Mononuclear cell (primary cell): ENCODE measurements at regions not wholly inside any gene's neighbourhood (a gene's known extent, or its start where the extent isn't known, plus 50 kb on each side); places are given as distances from the start of the nearest gene placed in this dataset.

Experiments
- H3K27me3 ChIP-seq: 2 replicates; pipeline ENCODE4 v1.6.0; 2011; ENCODE audit warnings: low read length, control low read depth; ENCODE audit not compliant: insufficient read depth
- H3K4me1 ChIP-seq: 2 replicates; pipeline ENCODE4 v1.5.1; 2011; ENCODE audit warnings: mild to moderate bottlenecking, low read length, control low read depth; ENCODE audit not compliant: insufficient read depth
- H3K4me3 ChIP-seq: 2 replicates; pipeline ENCODE4 v1.5.1; 2011; ENCODE audit warnings: mild to moderate bottlenecking, low read length, moderate library complexity
- H3K9me3 ChIP-seq: 2 replicates; pipeline ENCODE4 v1.5.1; 2011; ENCODE audit warnings: low read depth, mild to moderate bottlenecking, control low read depth, low read length

GRCh38 chr16:73505577-73505976 is 457.6 kb upstream of the ZFHX3 start:
- Histone ChIP-seq H3K27me3 (no peaks in the 10 kb centered on the region), H3K4me3 (no peak overlapping the region), H3K9me3 (no peaks in the 10 kb centered on the region), H3K4me1 (no peaks in the 10 kb centered on the region)

GRCh38 chr16:73504591-73505575 is 457.0 kb upstream of the ZFHX3 start:
- H3K27me3 ChIP-seq = no peaks in the 10 kb centered on the region
- no peaks in the 10 kb centered on the region for H3K9me3 ChIP-seq
- no peaks in the 10 kb centered on the region for H3K4me1 ChIP-seq
- no peak overlapping the region for H3K4me3 ChIP-seq

- no peaks in the 10 kb centered on the region for H3K9me3 ChIP-seq
- no peak overlapping the region for H3K4me3 ChIP-seq
- no peaks in the 10 kb centered on the region for H3K27me3 ChIP-seq
- H3K4me1 ChIP-seq = no peaks in the 10 kb centered on the region
Measured at GRCh38 chr16:73503093-73503492, 455.2 kb upstream of the ZFHX3 start.

DNA sequence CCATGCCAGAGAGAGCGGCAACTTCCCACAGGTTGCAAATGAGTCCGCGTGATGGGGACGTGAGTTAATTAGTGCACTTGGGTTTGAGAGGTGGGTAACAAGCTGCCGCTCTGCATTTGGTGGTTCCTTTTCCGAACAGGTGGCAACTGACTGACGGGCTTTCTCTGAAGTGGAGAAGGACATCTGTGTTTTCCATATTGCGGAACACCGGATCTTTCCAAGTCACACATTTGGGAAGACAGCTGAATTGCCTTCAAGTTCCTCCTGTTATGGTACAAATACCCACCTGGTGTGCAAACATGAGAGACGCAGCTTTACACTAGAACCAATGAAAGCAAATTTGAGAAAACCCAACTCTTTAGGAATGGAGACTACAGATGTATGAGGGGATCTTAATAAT is 451.3 kb upstream of the ZFHX3 start:
- Histone ChIP-seq H3K4me3 (no peak overlapping the region), H3K27me3 (no peaks in the 10 kb centered on the region), H3K4me1 (no peaks in the 10 kb centered on the region), H3K9me3 (no peaks in the 10 kb centered on the region)

DNA sequence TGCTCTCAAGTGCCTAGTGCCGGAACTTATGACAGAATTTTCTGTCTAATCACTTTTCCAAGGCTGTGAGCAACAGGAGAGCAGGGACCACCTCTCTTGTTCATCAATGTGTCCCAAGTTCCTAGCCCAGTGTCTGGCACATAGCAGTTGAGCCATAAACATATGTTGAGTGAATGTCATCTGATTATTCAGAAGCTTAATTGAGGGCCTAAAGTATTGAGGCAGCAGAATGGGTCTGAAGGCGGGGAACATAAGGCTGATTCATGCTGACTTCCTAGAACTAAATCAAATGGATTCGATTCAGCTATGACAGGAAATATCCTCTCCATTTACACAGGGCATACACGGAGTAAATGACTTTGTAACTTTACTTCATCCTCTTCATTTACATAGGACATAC is 438.0 kb upstream of the ZFHX3 start:
- no peaks in the 10 kb centered on the region for H3K9me3 ChIP-seq
- no peak overlapping the region for H3K4me3 ChIP-seq
- peaks cover 10% of the 10 kb centered on the region for H3K27me3 ChIP-seq
- H3K4me1 ChIP-seq = no peaks in the 10 kb centered on the region

DNA sequence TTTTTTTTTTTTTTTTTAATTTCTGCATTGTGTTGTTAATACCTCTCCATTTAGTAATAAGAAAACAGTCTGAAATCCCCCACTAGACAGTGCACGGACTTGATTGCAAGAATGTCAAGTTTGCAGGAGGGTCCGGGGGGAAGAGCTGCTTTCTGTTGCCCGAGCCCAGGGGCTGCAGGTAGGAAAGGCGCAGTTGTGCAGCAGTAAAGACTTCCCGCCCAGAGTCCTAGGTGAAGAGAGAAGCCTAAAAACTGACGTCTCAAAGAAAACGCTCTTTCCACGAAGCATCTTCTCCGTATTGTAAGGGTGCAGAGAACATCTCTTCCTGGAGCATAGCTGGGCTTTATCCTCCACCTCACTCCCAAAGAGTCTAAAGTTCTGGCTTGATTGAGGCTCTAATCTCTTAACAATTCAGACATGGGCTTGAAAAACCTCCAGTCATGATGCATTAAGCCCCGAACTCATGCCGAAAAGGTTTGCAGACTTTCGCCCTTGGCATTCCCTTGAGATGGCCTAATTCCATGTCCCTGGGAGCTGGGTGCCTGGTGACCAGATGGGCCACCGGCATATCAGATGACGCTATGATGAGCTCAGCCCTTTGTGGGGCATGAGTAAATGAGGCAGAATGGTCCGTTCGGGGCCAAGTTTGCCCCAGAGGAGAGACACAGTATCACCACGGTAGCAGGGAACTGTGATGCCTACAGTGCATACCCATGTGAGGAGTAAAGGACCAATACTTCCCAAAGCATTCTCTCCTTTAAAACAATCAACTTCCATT is 436.2 kb upstream of the ZFHX3 start:
- Histone ChIP-seq H3K4me1 (no peaks in the 10 kb centered on the region), H3K27me3 (peaks cover 10% of the 10 kb centered on the region), H3K4me3 (no peak overlapping the region), H3K9me3 (no peaks in the 10 kb centered on the region)

GRCh38 chr16:73483076-73483791 is 435.3 kb upstream of the ZFHX3 start:
- Histone ChIP-seq H3K4me3 (no peak overlapping the region), H3K27me3 (peaks cover 10% of the 10 kb centered on the region), H3K4me1 (no peaks in the 10 kb centered on the region), H3K9me3 (no peaks in the 10 kb centered on the region)

DNA sequence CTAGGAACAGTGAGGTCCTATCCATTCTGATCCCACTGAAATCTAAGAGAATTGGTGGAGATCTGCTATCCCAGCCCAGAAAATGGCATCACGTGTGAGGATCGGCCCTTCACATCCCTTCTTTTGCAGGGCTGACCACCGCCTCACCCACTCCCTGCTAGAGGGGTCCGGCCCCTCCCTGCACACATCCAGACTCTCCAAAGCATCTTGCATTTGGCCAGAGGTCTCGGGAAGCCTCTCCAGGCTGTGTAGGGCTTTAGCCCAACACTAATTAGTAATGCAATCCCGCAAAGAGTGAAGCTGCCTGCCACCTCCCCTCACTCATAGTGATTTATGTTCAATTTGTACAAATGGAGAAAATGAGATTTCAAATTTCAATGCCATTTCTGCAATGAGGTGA is 434.4 kb upstream of the ZFHX3 start:
- Histone ChIP-seq H3K4me1 (no peaks in the 10 kb centered on the region), H3K4me3 (no peak overlapping the region), H3K9me3 (no peaks in the 10 kb centered on the region), H3K27me3 (peaks cover 10% of the 10 kb centered on the region)

GRCh38 chr16:73480381-73480780 is 432.5 kb upstream of the ZFHX3 start:
- H3K27me3 ChIP-seq = peaks cover 10% of the 10 kb centered on the region
- H3K4me1 ChIP-seq = no peaks in the 10 kb centered on the region
- H3K9me3 ChIP-seq = no peaks in the 10 kb centered on the region
- H3K4me3 ChIP-seq = no peak overlapping the region

GRCh38 chr16:73473713-73474112 is 425.8 kb upstream of the ZFHX3 start:
- no peaks in the 10 kb centered on the region for H3K9me3 ChIP-seq
- H3K4me3 ChIP-seq = no peak overlapping the region
- no peaks in the 10 kb centered on the region for H3K4me1 ChIP-seq
- no peaks in the 10 kb centered on the region for H3K27me3 ChIP-seq

GRCh38 chr16:73464834-73465233 is 416.9 kb upstream of the ZFHX3 start:
- Histone ChIP-seq H3K9me3 (no peaks in the 10 kb centered on the region), H3K27me3 (no peaks in the 10 kb centered on the region), H3K4me3 (no peak overlapping the region), H3K4me1 (no peaks in the 10 kb centered on the region)

GRCh38 chr16:73459586-73459985 is 411.7 kb upstream of the ZFHX3 start:
- Histone ChIP-seq H3K9me3 (no peaks in the 10 kb centered on the region), H3K4me3 (no peak overlapping the region), H3K4me1 (no peaks in the 10 kb centered on the region), H3K27me3 (no peaks in the 10 kb centered on the region)

- Histone ChIP-seq H3K27me3 (no peaks in the 10 kb centered on the region), H3K4me1 (no peaks in the 10 kb centered on the region), H3K9me3 (no peaks in the 10 kb centered on the region), H3K4me3 (no peak overlapping the region)
Measured at GRCh38 chr16:73457851-73458250, 409.9 kb upstream of the ZFHX3 start.

DNA sequence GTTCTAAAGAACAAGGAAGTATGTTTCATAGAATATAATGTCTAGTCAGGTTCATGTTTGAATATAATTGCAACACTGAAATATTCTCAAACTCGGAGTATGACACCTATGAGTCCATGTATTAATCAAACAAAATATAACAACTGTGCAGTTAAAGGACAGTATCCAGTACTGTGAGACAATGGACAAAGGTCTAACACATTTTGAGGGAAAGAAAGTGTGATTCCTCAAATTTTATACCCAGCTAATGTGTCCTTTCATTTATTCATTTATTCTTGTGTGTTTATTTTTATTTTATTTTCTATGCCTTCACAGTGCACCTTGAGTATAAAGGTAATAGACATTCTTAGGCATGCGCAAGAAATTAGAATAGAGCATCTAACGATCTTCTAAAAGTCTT is 401.0 kb upstream of the ZFHX3 start:
- peaks cover 5% of the 10 kb centered on the region for H3K9me3 ChIP-seq
- no peaks in the 10 kb centered on the region for H3K27me3 ChIP-seq
- no peaks in the 10 kb centered on the region for H3K4me1 ChIP-seq
- H3K4me3 ChIP-seq = no peak overlapping the region

DNA sequence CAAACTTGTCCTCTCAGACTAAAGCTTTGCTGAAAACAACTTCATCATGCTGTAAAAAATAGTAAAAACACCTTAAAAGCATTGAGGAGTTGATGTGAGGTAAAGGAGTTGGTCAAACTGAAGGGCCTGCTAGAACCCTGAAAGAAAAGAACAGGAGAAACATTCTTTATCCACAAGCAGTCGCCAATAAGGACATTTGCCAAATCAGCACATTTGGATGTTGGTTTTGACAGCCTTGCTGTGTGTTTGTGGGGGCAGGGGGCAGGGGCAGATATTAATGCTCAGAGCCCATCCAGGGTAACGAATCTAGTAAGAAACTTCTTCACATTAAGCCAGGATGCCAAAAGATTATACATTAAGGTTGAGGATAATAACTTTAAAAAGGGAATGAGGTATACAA is 399.9 kb upstream of the ZFHX3 start:
- no peak overlapping the region for H3K4me3 ChIP-seq
- H3K9me3 ChIP-seq = peaks cover 5% of the 10 kb centered on the region
- H3K27me3 ChIP-seq = no peaks in the 10 kb centered on the region
- H3K4me1 ChIP-seq = no peaks in the 10 kb centered on the region
